ENCODE measurements at regions not wholly inside any gene's neighbourhood (a gene's known extent, or its start where the extent isn't known, plus 50 kb on each side); places are given as distances from the start of the nearest gene placed in this dataset.
"Not testable (repeated sequence)": the region's sequence is repeated elsewhere in the genome, so short reads cannot be mapped to it uniquely, and the experiment has no call there.

DNA sequence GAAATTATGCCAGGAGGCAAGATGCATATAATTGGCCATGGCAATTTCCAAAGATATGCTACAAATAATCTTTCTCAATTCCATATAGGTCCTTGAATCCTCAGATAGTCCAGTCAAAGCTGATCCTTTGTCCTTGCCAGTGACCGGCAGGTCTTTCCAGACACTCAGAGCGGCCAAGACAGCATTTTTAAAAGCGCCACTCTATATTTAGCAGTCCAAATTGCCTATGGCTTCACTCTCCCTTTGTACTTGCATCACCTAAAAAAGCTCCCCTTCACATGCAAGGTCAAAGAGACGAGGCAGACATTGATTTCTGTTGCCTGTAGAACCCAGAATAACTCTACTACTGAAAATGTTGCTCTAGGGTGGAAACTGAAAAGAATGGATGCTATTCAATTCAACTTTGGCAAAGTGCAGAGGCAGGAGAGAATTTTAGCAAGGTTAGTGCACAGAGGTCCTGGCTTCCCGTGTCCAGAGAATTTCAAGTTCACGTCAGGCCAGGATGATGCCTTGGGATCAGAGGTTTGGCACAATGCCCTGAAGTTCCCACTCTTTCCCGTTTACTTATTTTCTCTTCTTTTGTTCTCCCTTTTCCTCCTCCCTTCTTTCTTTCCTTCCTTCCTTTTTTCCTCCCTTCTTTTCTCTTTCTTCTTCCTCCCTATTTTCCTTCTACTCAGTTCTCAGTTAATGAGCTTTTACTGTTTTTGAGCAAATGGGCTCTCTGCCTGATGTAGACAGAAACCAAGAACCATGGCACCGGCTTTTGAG, 108.5 kb downstream of the KCNK1 start:
- DNase-seq: no peak

DNA sequence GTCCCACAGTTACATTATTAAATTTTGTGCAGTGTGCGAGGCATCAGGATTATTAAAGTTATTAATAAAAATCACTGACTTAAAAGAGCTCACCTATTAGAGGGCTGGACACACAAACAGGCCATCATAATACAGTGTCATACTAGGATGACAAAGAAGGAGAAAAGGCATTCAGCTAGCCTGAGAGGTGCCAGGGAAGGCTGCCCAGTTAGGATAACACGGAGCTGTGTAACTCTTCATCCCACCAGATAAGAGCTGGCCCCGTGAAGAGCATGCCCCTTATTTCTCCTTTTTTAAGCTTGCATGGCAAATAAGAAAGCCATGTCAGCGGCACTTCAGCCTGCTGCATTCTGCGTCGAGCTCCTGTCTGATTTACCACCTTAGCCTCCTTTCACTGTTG, 109.5 kb downstream of the KCNK1 start:
- DNase-seq: no peak

DNA sequence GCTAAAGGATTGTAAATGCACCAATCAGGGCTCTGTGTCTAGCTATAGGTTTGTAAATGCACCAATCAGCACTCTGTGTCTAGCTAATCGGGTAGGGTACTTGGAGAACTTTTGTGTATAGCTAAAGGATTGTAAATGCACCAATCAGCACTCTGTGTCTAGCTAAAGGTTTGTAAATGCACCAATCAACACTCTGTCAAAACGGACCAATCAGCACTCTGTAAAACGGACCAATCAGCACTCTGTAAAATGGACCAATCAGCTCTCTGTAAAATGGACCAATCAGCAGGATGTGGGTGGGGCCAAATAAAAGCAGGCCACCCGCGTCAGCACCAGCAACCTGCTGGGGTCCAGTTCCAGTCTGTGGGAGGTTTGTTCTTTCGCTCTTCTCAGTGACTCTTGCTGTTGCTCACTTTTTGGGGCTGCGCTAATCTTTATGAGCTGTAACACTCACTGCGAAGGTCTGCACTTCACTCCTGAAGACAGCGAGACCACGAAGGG, 110.3 kb downstream of the KCNK1 start:
- DNase-seq: not testable (repeated sequence)

DNA sequence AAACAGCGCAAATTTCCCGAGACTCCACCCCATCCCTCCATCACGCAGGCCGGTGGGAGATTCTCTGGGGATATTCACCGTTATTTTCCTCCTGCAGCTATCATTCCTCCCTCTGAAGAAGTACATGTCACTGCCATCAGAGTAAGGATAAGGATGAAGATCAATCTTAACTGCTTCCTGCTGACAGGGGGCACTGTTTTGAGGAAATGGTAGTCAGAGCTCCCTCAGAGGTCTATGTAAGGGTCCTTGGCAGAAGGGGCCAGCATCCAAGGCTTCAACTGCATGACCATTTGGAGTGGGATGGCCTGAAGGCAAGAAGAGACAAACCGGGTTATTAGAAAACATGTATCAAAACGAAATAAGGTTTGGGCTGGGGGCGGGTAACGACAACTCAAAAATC, 111.5 kb downstream of the KCNK1 start:
- no peak for DNase-seq

DNA sequence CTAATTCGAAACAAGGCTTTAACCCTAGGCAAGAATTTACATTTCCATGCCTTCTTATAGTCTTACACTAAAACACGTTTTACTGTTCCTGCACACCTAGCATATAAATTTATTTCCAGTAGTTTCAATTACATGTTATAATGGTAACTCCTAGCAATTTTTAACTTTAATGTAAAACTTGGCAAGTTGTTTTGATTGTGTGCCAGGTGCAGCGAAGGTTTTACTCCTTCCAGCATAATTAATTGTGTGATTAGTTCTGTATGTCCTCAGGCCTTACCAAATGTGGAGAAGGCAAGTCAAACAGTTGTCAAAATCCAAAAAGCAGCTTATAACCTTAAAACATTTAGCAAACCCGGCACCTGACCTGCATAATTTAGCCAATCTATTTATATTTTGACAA, 114.8 kb downstream of the KCNK1 start:
- no peak for DNase-seq

DNA sequence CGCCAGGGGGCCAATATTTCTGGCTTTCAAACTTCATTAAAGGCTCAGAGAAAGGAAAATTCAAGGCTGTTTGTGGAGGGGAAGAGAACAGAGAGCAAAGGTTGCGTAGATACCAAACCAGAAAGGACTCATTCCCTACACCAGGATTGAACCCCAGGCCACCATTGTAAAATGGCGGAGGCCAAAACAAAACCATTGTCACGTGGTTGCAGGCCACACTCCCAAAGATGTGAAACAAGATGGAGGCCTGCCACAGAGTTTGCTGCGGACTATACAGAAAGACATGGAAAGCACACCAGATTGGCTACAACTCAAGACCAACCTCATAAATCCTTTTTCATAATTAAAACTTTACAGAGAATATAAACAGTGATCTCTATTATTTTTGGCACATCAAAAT, 116.5 kb downstream of the KCNK1 start:
- no peak for DNase-seq

DNA sequence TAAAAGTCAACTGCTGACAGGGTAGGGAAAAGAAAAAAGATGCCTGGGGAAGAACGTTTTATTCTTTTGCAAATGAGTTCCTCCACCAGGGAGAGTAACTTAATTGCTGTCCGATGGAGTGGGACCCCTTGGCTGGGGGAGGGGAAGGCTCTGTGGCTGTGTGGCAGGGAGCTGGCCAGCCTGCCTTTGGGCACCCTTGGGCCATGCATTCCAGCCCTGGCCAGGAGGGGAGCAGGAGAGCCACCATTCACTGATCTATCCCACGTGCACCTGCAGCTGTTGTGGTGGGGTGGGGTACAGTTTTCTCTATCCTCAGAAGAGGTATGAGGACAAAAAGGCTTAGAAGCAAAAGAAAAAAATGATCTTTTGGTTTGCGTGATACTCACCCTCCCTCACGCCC, 116.9 kb downstream of the KCNK1 start:
- no peak for DNase-seq

DNA sequence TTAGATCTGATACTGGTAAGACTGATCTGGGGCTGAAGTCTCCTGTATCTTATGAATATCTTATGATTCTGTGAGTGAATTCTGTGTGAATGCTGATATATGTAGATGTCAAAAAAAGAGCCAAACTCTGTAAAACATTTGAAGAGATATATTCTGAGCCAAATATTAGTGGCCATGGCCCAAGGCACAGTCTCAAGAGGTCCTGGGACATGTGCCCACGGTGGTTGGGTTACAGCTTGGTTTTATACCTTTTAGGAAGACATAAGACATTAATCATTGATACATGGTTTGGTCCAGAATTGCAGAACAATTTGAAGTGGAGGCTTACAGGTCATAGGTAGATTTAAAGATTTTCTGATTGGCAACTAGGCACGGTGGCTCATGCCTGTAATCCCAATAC, 118.3 kb downstream of the KCNK1 start:
- DNase-seq: no peak

DNA sequence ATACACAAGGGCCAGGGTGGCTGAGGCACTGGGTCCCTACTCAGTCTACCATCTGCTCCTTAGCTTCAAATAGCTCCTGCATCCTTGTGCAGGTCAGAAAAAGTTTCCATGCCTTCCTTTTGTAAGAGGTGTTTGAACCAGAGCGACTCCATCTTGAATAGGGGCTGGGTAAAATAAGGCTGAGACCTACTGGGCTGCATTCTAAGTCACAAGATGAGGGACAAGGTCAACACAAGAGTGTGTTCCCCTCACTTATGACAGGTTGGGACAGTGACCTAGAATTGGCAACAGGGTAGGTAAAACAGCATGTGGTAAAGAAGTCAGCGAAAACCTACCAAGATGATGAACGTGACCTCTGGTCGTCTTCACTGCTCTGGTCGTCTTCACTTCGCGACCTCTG, 120.5 kb downstream of the KCNK1 start:
- no peak for DNase-seq

DNA sequence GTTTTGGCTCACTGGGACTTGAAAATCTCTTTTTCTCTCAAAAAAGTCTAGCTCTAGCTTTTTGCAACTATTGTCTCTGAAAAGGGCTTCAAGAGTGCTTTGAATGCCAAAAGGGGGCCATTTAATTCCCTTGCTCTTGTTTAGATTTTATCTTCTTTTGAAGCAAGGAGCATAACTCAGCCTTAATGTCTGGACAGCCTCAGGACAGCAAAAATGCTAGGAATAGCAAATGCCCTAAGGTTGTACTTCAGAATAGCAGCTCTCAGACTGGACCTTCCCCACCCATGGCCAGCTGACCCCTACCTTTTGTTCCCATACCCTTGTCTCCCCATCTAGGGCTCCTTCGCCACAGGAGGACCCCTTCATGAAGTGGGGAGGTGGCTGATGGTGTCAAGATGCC, 121.4 kb downstream of the KCNK1 start:
- DNase-seq: no peak

DNA sequence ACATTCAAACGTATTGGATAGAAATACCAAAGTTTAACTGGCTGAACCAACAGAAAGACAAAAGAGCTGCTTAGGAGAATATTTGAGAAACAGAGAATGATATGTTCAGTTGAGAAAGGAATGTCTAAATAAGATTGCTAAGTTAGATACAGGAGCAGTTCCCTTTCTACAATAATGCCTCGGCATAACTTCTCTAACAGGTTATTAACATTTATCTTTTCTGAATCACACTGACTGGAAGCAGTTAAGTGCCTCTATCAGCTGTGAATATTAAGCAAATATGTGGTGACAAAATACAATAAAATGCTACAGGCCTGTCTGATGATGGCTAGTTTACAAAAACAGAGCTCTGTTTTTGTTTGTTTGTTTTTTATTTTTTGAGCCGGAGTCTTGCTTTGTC, 121.9 kb downstream of the KCNK1 start:
- no peak for DNase-seq

DNA sequence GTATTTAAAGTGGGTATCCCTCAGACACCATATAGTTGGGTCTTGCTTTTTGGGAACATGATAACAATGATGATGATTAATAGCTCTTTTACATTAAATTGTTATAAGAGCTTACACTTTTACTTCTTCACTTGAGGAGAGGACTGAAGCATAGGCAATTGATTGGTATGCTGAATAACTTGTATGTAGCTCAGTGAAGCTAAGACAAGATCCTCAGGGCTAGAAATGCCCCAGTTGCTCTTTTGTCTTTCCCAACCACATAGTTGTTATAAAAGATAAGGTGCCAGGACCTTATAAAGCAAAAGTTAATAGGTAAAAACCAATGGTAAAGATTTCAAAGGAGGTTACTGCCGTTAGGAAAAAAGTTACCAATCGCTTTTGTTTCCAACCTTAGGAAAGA, 123.4 kb downstream of the KCNK1 start:
- DNase-seq: no peak

DNA sequence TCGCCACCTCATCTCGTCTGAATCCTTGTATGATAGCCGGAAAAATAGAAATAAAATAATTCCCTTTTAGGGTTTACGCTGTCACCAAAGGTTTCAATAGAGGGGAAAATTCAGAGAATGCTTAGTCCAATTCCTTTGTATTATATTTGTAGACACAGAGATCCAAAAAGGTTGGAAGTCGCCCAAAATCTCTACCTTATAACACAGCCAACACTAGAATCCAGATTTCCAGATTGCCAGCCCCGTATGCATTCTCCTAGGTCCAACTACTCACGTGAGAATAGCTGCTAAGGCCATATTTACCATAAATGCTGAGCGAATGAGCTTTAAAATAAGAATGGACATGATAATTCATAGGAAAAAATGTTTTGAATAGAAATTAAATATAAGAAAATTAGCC, 124.5 kb downstream of the KCNK1 start:
- DNase-seq: no peak

DNA sequence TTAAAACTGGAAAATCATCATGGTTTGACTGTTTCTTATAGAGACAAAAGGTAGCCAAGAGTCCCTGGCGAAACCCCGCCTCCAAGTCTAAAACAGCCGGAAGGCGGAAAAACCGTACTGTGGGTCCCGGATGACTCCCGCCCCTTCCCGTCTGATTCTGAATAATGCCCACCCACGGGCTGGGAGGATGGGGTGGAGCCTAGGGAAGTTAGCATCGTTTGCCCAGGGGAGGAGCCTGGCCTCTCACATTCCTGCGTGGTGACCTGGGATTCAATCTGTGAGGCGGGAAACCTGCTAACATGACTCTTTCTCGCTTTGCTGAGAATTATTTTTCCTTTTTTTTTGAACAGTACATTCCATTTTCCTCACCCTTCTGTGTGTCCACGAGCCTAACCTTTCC, 124.9 kb downstream of the KCNK1 start:
- DNase-seq: no peak

DNA sequence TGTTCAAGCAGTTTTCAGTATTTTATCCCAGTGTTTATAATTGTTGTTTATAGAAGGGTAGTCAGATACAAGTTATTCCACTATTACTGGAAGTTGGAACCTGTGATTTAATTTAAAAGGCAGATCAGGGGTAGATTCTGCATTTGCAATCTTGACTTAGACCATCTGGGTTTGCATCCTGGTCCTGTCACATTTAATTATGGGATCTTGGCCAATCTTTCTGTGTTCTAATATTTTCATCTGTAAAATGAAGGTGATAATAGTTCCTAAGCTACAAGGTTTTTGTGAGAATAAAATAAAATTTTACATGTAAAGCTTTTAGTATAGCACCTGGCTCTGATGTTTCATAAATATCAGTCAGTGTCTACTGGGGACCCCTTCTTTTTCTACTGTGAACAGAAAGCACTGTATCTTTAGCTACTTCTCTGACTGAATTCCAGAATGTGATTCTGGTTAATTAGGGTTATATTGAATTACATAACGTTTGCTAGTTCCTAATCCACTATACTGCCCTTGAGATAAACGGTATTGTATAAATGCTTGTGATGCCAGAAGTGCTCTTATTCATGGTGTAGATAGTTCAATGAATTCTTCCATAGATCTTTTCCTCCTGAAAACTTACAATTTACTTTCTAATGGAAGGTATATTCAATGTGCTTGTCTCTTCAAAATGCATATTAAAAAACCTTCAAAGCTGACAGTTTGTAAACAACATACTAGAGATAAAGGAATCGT, 131.0 kb downstream of the KCNK1 start:
- no peak for DNase-seq

DNA sequence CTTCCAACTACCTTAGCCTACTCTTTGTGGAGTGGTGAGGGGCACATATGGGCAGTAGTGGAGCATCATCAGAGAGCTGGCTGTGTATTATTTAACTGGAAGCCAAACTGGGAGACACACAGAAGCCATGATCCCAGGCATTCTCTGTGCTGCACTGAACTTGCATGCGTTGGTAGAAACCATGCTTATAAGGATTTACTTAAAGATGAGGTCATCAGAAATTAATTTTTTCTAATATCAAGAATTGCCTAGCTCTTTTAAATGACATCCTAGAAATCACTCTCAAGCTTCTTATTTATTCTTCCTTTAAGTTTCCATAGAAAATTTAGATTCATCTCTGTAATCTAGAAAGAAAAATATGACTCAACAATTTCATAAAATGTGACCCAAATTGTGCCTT, 136.2 kb downstream of the KCNK1 start:
- DNase-seq: no peak

DNA sequence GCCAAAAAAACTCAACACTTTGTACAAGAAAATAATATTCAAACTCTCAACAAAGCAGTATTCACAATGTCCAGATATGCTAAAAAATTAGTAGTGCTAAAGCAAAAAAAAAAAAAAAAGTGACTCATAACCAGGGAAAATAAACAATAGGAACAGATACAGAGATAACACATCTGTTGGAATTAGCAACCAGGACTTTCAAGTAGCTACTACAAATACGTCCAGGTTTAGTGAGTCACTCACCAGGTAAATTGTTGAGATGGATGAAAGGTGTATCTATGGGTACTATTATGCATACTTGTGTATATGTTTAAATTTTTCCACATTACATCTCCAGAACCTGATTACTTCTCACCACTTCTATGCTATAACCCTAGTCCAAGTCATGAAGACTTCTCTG, 144.8 kb upstream of the SLC35F3 start:
- no peak for DNase-seq

DNA sequence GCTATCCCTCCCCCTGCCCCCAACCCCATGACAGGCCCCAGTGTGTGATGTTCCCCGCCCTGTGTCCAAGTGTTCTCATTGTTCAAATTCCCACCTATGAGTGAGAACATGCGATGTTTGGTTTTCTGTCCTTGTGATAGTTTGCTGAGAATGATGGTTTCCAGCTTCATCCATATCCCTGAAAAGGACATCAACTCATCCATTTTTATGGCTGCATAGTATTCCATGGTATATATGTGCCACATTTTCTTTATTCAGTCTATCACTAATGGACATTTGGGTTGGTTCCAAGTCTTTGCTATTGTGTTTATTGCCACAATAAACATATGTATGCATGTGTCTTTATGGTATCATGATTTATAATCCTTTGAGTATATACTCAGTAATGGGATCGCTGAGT, 140.2 kb upstream of the SLC35F3 start:
- not testable (repeated sequence) for DNase-seq

DNA sequence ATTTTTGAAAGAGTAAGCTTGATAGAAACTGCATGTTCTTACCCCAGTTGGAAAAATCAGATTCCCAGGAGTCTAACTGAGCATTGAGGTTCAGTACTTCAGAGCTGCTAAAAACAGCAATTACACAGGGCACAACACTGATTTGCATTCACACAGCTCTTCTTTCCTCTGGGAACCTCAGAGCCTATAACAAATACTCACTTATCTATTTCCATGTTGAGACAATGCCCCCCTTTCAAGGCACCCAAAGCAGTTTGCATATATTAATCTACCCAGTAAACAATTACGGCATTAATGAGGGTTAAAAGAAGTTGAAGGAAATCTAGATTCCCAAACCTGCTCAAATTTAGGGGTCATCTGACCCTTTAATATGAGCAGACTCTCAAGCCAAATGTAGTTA, 126.9 kb upstream of the SLC35F3 start:
- DNase-seq: no peak

DNA sequence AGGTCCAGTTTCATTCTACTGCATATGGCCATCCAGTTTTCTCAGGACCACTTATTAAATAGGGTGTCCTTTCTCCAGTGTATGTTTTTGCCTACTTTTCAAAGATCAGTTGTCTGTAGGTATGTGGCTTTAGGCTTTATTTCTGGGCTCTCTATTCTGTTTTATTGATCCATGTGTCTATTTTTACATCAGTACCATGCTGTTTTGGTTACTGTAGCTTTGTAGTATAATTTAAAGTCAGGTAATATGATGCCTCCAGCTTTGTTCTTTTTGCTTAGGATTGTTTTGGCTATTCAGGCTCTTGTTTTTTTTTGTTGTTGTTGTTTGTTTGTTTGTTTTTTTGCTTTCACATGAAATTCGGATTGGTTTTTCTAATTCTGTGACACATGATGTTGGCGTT, 124.4 kb upstream of the SLC35F3 start:
- no peak for DNase-seq

DNA sequence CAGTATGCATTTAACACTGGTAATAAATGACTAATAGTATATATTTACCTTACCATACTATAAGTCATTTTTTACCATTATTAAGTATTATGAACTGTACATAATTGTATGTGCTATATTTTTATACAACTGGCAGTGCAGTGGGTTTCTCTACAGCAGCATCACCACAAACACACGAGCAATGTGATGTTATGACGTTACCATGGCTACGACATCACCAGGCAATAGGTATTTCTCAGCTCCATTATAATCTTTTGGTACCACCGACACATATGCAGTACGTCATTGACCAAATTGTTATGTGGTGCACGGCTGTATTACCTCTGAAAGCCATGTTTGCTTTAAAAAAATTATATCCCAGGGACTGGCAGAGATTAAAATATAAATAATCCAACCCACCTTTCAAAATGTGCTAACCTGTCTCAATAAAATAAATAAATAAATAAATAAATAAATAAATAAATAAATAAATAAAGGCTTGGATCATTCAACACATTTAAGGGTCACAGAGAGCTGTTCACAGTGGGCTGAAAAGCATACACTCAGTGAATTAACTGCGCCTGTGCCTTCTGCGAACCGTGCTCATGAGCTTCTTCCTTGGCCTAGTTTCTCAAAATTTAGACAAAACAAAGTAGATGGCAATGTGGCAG, 121.4 kb upstream of the SLC35F3 start:
- DNase-seq: no peak

DNA sequence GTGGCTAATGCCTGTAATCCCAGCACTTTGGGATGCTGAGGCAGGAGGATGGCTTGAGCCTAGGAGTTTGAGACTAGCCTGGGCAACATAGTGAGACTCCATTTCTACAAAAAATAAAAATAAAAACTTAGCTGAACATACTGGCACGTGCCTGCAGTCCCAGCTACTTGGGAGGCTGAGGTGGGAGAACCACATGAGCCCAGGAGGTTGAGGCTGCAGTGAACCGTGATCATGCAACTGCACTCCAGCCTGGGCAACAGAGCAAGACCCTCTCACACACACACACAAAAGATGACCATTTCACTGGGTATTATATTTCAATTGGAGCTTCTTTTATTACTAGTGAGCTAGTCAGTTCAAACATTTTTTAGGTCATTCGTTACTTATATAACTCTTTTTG, 116.9 kb upstream of the SLC35F3 start:
- DNase-seq: no peak

DNA sequence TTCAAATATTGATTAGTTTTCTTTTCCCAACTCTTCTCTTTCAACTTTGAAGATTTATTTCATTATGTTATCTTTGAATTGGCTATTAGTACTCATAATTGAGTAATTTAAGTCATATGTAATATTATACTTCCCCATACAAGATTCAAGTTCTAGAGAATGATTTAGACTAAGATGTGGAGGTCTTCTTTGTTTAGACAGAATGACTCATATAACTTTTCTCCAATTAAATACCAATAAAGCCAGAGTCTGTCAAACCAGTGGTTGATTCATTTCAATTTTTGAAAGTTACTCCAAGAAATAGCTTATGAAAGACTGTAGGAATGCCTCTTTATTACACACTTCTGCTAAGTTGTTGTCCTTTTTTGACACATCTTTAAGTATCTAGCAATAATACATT, 115.8 kb upstream of the SLC35F3 start:
- DNase-seq: no peak

DNA sequence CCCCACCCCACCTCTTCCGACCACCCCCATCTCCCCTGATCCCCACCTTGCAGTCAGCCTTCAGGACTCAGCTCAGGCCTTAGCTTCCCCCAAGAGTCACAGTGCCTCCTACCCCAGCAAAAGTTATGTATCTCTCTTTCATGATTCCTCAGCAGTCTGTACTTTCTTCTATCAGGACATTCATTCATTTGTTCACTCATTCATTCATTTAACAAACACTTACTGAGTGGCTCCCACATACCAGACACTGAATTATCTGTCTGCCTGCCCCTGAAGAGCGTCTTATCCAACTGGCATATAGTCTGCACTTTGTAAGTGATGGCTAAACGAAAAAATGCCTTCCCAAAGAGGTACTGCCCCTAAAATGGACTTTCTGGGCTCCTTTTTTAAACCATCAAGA, 114.4 kb upstream of the SLC35F3 start:
- no peak for DNase-seq
